SIG-M5 treated with dmso at 0.1 percent for 504 hours (cell line): ENCODE measurements at regions not wholly inside any gene's neighbourhood (a gene's known extent, or its start where the extent isn't known, plus 50 kb on each side); places are given as distances from the start of the nearest gene placed in this dataset.

ENCODE experiments used
- DNase-seq: peaks from one replicate; lab custom pipeline; 2025; ENCODE audit not compliant: unreplicated experiment; lab: John Stamatoyannopoulos, UW

DNA sequence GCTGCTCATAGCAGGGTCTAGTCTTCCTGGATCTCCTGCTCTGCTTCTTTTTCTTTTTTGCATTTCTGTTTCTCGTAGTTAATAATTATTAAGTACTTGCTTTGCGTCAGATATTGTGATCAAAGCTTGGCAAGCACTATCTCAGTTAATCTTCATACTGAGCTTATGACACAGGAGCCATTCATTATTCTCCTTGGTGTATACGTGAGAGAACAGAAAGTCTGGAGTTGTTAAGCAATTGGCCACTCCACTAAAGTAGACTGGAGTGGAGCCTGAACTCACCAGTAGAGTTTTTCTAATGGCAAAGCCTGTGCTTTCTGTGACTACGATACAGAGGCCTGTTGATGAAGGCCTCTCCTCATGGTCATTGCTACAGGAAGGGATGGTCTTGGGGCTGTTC, 285.9 kb downstream of the RFC3 start:
- DNase-seq = no peak

DNA sequence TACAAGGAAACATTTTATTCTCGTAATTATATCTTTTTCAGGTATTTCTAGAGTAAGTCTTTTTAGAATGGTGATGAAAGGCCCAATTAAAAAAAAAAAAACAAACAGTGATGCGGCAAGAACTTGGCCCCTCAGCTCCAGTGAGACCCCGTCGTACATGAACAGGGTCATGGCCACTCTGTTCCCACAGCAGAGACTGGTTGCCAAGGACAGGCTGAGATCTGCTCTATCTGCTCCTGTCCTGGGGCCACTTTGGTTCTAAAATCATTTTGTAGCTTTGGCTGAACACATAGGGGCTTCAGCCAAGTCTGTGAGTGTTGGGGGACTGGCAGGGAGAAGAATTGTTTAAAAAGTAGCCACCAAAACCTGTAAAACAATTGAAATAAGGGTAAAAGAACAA, 286.9 kb downstream of the RFC3 start:
- DNase-seq = no peak

DNA sequence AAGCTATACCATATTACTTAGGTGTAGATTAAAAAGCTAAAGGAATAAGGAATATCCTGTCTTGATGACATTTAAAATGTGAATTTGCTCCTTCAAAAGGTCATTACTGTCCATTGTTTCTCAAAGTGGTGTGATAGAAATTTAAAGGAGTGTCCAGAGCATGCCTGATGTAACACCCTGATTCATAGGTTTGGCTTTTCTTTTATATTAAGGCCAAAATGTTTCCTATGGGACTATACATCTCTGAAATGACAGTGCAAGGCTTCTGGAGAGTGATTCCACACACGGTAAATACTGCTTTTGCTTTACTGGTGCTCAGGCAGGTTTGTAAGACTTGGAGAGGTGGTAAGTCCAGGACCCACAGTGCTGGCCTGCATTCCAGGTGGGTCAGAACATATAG, 289.9 kb downstream of the RFC3 start:
- no peak for DNase-seq

DNA sequence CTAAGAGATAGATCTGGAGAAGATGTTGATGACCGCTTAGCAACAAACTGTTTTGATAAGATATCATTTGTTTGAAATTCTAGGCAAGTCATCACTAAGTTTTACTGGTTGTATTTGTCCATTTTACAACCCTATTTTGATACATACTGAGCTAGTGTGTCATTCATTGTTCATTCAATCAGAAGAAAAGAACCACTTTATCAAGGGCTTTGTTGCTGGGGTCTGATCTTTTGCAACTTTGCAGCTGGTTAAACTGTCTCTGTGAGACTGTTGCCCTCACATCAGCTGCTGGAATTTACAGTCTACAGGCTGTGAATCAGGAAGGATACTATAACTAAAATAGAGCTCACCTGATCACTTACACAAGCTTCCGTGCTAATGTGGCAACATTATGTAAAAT, 290.5 kb downstream of the RFC3 start:
- no peak for DNase-seq

DNA sequence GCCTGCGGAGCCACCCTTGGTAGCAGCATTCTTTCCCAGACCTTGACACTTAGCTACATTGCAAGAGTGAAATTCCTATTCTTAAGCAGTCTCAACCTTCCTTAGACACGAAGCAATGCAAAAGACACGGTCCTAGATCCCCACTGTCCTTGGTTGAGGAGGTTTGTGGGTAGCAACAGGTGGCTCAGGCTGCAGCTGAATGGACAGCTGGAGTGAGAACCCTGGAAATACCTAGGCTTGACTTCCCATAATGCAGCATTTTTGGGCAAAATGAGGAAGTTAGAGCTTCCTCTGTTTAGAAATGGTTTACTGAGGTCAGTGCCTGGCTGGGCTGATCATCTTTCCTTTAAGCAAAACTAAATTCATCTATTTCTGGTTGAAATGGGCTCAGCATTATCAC, 296.6 kb downstream of the RFC3 start:
- DNase-seq = no peak

DNA sequence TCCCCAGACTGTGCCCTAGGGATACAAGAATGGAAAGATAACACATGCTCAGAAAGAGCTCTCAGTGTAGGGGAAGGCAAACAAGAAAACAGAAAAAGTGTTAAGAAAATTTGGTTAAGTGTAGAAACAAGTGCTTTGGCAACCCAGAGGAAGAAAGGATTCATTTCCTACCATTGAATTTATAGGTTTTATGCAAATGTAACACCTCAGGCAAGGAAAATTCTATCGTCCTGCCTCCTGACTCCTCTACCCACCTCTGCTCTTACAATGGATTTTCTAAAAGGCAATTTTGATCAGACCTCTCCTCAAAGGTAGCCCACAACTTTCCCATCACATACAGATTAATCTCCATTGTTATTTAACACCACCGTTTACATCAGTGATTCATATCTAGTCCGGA, 298.7 kb downstream of the RFC3 start:
- DNase-seq = no peak

DNA sequence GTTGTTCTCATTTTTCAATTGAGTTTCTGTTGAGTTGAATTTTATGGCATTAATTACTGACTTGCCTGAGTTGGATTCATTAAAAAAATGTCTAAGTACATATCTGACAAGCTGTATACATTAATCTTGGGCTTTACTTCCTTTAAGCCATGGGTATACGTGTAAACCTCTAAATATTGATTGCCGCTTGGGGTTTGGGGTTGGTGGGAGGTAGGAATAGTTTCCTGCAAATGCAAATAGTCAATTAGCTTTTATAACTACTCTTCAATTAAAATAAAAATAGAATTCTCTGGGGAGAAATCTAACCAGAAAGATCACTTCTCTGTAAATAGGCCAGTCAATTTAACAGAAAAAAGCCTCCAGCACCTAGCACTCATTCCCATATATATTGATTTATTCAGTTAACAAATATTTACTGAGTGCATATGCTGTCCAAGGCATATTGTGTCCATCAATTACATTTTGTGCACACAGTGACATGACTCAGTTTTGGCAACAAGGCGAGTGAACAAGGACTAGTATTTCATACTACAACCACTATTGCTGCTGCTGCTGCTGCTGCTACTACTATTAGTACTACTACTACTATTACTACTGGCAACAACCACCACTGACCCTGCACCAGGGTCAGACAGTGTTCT, 306.8 kb downstream of the RFC3 start:
- DNase-seq = no peak

DNA sequence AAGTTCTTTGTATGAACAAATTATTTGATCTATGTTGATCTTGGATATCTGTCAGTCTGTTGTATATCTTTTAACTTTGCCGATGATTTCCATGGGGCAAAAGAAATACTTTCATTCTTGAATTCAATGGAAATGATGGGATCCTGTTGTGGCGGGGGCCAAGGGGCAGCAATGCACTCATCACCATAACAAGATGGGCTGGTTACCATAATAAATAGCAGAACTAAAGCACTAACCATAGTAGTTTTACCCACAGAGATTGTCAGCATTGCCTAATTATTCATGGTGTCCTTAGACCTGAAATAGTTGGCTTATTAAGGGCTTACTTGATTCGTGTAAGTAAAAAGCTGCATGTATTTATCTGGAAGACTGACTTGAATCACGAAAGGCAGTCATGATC, 309.6 kb downstream of the RFC3 start:
- no peak for DNase-seq

DNA sequence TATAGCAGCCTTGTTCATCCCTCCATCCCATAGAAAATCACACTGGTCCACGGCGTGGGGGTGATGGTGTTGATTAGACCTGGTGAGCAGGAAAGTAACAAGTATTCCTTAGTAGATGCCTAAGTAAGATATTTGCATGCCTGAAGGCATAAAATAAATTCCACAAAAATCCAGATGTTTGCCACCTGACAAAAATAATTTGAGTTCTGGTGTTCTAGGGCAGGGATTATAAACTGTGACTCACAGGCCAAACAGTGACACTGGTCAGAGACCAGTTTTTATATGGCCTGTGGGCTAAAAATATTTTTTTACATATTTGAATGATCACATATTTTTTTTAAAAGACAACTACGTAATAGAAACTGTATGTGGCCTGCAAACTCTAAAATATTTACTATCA, 310.7 kb downstream of the RFC3 start:
- no peak for DNase-seq

DNA sequence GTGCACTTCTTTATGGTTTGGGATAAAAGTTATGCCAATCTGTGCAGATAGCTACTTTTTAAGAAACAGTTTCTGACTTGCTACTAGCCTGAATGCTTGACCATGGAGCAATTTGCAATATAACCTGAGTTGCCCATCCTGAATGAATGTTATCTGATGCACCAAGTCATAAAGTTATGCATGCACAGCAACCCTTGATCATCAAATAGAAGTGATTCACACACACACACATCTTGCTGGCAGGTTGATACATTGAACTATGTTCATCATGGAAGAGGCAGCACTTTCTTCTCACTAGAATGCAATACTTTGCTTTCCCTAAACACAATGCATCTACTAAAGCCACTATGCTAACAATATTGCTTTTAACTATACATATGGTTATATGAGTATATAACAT, 311.5 kb downstream of the RFC3 start:
- no peak for DNase-seq

DNA sequence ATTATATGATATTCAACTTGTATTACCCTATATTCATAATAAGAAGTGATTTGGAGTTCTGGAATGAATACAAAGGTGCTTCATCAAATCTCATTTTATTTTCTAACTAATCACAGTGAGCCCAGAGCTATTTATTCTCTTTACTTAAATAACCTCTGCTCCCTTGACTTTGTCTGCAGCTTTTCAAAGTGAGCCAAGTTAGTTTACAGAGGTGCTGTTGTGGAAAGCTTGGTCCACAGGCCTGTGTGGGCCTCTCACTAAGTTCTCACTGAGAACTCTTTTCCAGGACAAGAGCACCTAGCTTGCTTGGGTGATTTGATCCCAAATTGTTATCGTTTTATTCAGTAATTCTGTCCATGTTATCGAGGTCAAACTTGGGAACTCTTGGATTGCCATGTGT, 319.3 kb downstream of the RFC3 start:
- DNase-seq = no peak

DNA sequence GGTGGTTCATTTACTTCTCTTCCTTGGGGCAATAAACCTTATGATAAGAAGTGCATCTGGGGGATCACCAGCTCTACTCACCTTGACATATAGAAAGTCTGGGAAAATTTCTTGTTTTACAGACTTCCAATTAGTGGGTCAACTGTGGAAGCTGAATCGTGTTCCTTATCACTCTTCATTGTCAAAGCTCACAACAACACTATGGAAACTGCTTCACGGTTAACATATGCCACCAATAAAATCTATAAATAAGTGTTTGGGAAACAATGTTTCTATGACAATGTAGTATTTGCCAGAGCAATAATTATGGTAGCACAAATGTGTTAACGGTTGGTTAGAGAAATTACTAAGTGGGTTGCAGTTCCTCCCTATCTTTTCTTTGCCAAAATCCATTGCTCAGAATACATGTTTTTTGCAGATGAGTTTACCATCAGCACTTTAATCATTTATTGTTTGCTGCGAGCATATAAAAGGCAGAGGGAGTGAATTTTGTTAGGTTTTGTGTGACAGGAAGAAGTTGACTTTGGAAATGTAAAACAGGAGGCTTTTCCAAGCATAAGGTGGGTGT, 321.8 kb downstream of the RFC3 start:
- DNase-seq = no peak

DNA sequence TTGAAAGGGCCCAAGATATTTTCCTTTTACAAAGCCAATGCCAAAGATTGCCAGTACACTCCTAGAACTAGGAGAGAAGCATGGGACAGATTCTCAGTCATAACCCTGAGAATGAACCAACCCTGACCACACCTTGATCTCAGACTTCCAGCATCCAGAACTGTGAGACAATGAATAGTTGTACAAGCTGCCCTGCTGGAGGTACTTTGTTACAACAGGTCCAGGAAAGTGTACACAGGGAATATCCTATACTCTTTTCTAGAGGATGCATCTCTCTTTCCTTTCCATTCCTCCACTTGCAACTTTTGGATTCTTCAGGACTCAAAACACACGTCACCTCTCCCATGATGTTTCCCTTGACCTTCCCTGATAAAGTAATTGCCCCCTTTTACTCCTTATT, 325.7 kb downstream of the RFC3 start:
- no peak for DNase-seq

DNA sequence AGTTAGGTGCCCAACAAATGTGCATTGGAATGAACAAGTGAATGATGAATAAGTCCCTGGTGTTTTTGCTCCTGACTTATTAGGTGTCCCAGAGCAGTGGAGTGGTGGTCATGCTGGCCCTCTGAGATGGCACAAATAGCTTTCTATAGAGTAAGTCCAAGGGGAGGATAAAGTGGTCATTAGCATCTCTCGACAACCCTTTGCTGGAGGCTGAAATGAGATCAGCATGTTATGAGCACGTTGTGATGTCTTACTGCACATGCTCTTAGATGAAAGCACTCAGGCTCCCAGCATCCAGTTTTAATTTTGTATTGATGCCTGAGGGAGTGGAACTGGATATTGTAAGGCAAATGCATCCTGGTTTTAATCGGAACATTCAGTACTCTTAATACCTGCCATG, 326.2 kb downstream of the RFC3 start:
- DNase-seq = no peak

DNA sequence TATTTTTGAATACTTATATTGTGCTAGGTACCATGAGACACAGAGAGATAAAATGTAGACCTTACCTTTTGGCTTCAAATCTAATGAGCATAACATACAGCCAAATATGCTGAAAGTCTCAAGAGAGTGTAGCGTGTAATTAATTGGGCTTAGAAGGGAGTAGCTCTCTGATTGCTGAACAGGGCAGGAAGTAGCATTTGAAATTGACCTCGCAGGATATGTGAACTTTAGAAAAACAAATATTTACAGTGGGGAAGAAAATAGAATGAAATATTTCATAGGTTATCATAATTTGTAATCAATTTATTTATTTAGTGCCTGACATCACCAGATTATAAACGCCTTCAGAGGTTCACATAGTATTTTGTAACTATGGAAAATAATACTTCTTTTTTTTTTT, 327.1 kb downstream of the RFC3 start:
- DNase-seq = no peak

DNA sequence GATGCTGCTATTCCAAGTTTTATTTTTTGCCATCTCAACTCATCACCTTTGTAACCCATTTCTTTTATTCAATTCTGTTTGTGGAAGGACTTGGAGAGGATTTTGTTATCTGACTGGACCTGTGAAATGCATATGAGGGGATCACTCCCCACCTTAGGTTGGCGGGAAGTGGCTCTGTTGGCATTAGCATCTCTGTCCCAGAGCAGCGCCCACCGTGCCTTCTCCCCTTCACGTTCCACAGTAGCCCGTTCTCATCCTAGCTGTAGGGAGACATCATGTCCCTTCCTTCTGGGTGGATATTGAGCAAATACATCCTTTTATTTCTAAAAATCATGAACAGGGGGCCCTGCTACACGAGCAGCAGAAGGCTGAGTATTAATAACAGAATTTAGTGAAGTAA, 330.4 kb downstream of the RFC3 start:
- no peak for DNase-seq

DNA sequence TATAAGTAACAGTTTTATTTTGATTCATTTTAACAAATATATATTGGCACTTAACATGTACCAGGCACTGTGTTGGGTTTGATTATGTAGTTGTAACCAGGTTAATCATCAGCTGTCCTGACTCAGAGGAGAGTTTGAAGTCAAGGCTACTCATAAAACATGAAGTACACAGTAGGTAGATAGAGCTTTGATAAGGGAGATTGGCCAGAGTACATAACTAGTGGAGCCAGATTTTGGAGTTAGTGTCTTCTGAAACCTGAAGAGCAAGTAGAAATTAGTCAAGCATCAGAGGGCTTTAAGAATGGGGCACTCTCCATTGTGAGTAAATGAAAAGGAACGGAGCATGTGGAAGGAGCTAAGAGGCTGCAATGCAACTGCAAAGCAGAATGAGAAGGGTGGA, 333.9 kb downstream of the RFC3 start:
- DNase-seq = no peak

DNA sequence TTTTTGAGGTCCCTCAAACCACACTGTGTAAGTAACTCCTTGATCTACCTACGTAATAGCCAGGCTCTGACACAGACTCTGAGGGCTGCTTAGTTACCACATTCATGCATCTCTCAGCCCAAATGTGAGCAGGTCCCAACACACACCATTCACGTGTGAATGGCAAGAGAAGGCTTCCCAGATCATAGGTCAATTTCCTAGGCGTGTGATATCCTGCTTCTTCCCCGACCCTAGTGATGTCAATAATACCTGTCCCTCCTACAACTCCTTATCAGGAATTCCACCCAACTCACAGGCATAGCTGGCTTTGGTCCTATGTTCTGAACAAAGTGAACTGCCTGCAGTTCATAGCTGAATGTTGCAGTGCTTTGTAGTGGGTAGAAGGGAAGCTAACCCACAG, 334.5 kb downstream of the RFC3 start:
- no peak for DNase-seq

DNA sequence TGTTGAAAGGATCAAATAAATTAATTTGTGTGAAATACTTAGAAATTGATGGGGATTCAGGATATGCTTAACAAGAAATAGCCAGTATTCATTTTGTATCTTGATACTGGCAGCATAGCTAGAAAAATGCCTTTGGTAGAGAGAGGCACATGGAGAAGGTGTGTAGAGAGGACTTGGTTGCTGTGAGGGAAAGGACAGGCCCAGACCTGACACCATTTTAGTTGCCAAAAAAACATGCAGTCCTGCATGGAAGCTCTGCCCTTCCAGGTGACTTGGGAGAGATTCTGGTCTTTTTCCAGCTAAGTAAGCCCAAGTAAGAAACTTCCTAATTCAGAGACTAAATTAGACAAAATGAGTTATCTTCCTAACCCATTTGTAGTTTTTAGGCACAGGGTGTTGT, 335.0 kb downstream of the RFC3 start:
- DNase-seq = no peak

DNA sequence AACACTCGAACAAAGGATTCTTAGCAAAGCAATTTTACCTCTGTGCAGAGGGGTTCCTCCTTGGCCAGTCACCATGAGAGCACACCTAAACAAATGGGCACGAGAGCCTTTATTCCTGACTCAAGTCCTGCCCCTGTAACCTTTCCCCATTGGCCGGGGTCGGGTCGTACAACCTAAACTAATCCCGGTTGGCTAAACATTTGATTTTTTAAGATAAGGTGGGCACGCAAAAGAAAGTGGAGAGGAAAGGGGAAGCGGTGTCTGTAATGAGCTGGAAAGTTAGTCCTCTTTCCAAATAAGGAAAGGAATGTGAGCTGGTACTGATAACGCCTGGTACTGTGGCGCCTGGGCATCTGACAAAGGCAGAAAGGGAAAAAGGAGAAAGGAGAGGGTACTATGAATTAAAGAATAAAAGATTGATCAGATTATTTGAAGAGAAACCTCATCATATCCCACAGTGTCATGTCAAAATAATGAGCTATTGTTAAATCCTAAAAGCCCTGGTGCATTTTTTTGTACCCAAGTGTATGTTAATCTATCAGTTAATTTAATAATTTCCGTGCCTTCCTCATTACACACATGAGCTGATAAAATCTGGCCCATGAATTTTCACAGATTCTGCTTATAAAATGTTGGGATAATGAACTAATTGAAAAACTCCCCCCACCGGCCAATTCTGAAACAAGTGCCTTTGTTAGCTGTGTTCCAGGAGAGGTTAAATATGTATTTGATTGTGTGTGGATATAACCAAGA, 335.7 kb downstream of the RFC3 start:
- DNase-seq = no peak

DNA sequence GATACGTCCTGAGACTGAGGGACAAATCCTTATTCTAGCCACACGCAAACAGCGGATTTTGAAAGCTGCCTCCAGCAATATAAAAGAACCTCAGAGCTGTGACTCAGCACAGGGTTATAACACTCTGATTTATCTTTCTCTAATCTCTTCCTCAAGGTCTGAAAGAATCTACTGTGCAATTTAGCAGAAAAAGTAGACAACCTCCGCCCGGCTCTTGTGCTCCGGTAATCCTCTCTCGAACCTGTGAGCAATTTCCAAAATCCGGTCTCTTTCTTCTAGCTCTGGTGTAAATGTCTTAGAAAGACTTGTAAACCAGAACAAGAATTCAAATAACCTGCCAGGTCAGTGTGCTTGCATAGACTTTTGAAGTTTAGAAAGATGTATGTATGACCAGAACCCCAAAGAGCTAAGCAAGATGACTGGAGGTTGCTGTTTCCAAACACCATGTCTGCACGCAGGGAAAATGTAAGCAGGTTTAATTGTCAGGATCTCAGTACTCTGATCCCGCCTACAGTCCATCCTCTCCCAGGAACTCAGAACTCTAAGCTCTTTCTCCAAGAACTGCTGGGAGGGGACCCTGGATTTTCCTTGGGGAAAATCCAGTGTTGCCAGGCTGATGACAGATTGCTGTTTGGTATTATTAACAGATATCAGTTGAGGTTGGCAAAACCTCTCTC, 338.1 kb downstream of the RFC3 start:
- DNase-seq = no peak

DNA sequence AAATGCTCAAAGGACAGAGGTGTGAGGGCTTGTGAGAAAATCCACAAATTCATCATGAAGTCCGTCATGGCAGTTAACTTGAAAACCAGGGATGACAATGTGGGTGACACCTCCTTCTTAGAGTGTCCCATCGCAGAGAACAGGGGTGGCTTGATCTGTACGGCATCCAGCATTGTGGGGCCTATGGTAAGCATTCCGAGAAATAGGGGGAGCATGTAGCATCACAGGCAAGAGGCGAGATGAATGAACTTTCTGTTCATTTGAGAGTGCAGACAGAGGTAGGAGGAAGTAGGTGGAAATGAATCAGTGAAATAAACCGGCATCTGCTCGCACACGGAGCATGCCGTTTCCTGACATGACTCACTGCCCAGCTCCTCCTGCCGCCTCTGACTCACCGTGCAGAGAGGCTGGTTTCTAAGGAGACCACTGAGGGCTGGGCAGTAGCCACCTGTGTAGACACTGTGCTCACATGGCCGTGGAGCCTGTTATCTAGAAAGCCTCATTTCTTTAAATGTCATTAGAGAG, 339.0 kb downstream of the RFC3 start:
- DNase-seq = peak; percentile 76
